ENCODE measurements at regions not wholly inside any gene's neighbourhood (a gene's known extent, or its start where the extent isn't known, plus 50 kb on each side); places are given as distances from the start of the nearest gene placed in this dataset.

GRCh38 chr4:80145739-80146138 lies 51.6 kb upstream of the PRDM8 start:
- no peak for DNase-seq

GRCh38 chr4:80144676-80145470 lies 52.4 kb upstream of the PRDM8 start:
- no peak for DNase-seq

DNA sequence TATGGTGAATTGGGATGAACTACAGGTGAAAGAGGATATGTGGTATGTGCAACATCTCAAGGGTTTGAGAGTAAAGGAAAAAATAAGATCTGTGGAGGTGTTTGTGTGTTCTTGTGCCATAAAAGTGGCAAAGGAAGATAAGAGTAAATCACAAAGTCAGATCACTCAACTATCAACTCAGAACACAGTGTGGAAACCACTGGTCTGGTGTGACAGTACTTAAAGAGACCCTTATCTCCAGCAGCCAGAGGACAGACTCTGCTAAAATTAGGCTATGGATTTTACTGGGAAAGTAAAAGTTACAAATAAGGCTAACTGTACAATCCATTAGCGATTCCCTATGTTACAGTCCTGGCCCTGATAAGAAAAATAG lies 54.0 kb upstream of the PRDM8 start:
- DNase-seq, result no peak

GRCh38 chr4:80142394-80143306 lies 54.7 kb upstream of the PRDM8 start:
- no peak for DNase-seq

- DNase-seq, result no peak
Measured at GRCh38 chr4:80141543-80141942, 55.8 kb upstream of the PRDM8 start.

- DNase-seq, result no peak
Measured at GRCh38 chr4:80140194-80140593, 57.1 kb upstream of the PRDM8 start.

- no peak for DNase-seq
Measured at GRCh38 chr4:80139671-80140070, 57.6 kb upstream of the PRDM8 start.

DNA sequence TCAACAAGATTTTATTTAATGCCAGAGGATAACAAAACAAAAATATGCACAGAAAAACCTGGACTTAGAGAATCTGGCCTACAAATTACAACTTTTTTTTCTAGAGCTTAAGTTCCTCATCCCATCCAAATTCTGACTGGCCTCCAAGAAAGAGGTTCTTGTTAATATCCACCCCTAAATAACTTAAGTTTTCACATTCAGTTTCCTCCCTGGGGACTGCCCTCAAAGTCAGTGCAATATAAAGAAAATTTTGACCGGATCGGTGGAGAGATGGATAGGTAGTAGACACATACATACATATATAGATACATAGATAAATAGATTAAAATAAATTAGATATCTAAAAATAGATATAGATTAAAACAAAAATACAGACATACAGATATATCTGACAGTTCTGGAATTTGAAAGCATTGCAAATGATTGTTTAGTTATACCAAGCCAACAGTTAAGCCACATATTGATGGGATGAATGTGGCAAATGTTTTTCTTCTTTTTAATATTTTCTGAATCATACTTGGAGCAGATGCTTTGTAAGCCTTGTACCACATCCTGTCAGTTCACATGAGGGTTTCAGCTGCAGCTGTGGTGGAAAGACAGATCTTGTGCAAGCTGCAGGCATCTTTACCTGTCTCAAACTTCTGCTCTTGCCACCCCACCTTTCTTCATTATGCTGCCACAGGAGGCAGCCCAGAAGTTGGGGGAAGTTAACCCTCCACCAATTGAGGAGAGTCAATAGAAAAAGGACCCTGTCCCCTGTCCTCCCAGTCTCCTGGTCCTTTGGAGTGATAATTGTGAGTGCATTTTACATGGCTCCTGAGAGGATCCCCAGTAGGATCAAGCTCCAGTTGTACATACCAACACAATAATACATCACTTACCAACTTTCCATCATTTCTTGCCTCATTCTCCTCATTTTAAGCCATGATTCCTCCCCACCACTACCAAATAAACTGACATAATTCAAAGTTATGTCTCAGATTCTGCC lies 58.5 kb upstream of the PRDM8 start:
- DNase-seq, result peak; percentile 46 to 59

GRCh38 chr4:80137631-80138030 lies 59.7 kb upstream of the PRDM8 start:
- DNase-seq, result no peak

- no peak for DNase-seq
Measured at GRCh38 chr4:80136270-80136669, 61.0 kb upstream of the PRDM8 start.

DNA sequence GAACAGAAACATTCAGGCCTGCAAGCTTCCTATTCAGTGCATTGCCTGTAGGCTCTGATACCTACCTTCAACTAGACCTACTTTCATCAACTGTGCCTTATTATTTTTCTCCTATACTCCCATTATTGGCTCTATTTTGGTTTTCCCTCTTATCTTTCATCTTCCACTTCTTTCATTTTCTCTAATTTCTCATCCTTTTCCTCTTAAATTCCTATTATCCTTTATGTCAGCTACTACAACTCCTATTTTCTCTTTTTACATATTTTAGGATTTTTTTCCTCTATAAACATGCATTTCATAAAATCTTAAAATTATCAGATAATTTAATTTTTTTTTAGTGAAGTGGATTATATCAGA lies 61.6 kb upstream of the PRDM8 start:
- DNase-seq, result no peak

- DNase-seq, result no peak
Measured at GRCh38 chr4:80134936-80135701, 62.1 kb upstream of the ANTXR2 start.

GRCh38 chr4:80133240-80133783 lies 60.3 kb upstream of the ANTXR2 start:
- DNase-seq, result no peak

DNA sequence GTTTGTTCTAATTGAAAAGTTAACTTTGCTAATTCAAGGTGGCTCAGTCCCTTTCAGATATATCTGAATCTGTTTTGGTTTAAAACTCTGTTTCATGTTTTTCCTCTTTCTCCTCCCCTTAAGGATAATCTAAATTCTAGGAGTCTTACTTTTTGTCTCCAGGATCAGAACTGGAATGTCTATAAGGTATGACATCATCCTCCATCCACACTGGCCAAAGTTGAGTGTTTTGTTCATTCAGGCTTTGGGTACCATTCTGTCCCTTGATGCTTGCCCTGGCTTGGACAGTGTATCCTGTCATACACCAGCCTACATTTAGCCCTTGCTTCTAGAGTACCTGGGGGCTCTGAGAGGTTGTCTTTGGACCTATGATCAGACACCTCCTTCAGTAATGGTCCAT lies 56.8 kb upstream of the ANTXR2 start:
- DNase-seq, result no peak

- no peak for DNase-seq
Measured at GRCh38 chr4:80128941-80129340, 55.9 kb upstream of the ANTXR2 start.

DNA sequence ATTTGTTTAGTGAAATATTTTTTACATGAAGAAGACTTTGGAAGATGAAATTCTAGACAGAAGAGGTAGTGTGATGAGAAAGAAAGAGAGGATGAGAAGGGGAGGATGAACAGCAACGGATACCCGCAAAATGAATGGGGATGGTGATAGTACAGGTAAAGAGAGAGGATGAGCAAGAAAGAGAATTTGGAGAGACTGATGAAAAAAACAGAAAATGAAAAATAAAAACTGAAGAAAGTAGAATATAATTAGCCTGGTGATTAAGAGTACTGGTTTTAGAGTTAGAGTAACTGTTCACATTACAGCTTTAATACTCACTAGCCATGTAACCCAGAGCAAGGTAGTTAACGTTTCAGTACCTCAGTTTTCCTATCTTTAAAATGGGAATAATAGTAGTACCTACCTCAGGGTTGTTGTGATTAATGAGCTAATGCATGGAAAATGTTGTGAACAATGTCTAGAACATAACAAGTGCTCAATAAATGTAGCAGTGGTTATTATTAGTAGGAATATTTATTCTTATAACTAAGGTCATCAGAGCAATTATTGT lies 54.9 kb upstream of the ANTXR2 start:
- no peak for DNase-seq

DNA sequence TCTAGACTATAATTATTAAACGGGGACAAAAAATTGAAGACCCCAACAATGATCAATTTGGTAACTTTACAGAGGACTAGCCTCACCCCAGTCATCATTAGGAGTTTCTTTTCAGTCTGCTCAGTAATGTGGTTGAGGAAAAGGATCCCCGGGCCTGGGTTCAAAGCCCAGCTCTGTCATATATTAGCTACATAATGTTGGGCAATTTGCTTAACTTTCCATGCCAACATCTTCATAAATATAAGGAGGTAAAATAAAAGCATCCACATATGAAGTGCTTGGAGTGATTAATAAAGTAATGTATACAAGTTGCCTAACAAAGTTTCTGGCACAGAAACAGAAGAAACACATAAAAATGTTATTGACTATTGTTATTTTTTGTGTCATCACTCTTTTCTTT lies 53.4 kb upstream of the ANTXR2 start:
- DNase-seq, result no peak

GRCh38 chr4:80125252-80126177 lies 52.5 kb upstream of the ANTXR2 start:
- DNase-seq, result peak in 1 of 2 experiments; percentile 29

- no peak for DNase-seq
Measured at GRCh38 chr4:80124246-80125211, 51.5 kb upstream of the ANTXR2 start.

All from activated T-cell treated with anti-CD3 and anti-CD28 coated beads, Interleukin-2, amount 50 U/mL, for 48 hours (primary cell).